GM21619 (cell line): ENCODE measurements at regions not wholly inside any gene's neighbourhood (a gene's known extent, or its start where the extent isn't known, plus 50 kb on each side); places are given as distances from the start of the nearest gene placed in this dataset.

Experiments used
- ATAC-seq: cut with Tn5 transposase; IDR thresholded peaks from one replicate; pipeline ENCODE4 v1.9.1; 2021; ENCODE audit not compliant: unreplicated experiment

DNA sequence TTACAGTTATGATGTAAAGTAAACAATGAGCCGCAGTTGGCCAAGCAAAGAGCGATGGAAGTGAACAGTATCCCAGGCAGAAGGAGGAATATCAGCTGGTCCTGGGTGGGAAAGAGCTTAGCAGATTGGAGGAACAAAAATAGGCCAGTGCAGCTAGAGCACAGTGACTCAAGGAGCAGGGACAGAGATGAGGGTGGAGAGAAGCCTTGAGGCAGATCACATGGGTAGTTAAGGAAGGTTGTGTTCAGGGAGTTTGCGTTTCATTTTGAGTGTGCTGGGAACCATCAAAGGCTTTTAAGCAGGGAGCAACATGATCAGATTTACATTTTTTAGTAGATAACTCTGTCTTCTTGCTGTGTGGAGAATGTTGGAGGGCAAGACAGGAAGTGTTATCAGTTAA lies 113.6 kb downstream of the OAT start:
- ATAC-seq: no peak

GRCh38 chr10:124303662-124304418 lies 114.9 kb downstream of the OAT start:
- no peak for ATAC-seq

- no peak for ATAC-seq
Measured at GRCh38 chr10:124302951-124303505, 115.7 kb downstream of the OAT start.

- no peak for ATAC-seq
Measured at GRCh38 chr10:124301736-124302135, 117.0 kb downstream of the OAT start.

GRCh38 chr10:124300735-124301134 lies 118.0 kb downstream of the OAT start:
- ATAC-seq: no peak

- ATAC-seq: no peak
Measured at GRCh38 chr10:124300224-124300623, 118.5 kb downstream of the OAT start.

- ATAC-seq: no peak
Measured at GRCh38 chr10:124299696-124300095, 119.0 kb downstream of the OAT start.

DNA sequence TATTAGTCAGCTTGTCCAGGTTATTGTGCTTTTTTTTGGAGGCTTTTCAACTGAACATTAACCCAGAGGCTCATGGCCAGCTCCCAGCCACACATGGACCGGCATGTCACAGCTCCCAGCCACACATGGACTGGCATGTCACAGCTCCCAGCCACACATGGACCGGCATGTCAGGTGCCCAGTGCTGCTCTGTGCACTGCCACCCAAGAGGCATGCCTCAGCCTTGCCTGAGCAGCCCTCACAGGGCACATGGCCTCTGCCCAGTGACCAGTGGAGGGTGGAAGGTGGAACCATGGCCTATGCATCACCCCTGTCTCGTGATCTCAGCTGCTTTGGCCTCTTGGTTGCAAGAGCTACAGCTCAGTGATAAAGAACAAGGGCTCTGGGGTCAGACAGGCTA lies 119.8 kb downstream of the OAT start:
- no peak for ATAC-seq

- ATAC-seq: no peak
Measured at GRCh38 chr10:124296813-124297788, 121.6 kb downstream of the OAT start.

DNA sequence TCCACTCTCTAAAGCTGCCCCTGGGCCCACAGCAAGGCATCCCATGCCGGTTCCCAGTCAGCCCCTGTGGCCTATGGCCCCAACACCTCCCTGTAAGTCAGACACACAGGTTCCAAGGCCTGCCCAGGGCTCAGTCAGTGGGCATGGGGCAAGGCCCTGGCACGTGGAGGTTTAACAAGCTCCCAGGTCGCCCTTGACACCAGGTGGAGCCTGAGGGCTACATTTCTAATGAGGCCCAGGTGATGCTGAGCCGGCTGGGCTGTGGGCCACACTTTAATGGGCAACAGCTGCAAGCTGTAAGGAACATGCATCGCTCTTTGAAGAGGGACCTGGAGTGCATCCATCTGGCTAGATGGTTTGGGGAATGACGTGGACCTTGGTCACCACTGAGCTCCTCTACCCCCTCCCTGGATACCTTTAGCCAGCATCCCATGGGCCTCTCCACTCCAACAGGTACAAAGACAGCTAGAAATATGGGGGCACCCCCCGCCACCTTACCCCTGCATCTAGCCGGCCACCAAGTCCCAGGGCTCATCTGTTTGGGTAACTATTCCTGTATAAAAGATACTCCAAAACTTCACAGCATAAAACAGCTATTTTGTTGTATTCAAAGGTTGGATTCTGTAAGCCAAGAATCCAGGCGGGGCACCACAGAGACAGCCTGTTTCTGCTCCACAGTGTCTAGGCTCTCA lies 122.5 kb downstream of the OAT start:
- no peak for ATAC-seq

GRCh38 chr10:124294811-124295770 lies 123.6 kb downstream of the OAT start:
- no peak for ATAC-seq

GRCh38 chr10:124293616-124294449 lies 124.9 kb downstream of the OAT start:
- no peak for ATAC-seq

DNA sequence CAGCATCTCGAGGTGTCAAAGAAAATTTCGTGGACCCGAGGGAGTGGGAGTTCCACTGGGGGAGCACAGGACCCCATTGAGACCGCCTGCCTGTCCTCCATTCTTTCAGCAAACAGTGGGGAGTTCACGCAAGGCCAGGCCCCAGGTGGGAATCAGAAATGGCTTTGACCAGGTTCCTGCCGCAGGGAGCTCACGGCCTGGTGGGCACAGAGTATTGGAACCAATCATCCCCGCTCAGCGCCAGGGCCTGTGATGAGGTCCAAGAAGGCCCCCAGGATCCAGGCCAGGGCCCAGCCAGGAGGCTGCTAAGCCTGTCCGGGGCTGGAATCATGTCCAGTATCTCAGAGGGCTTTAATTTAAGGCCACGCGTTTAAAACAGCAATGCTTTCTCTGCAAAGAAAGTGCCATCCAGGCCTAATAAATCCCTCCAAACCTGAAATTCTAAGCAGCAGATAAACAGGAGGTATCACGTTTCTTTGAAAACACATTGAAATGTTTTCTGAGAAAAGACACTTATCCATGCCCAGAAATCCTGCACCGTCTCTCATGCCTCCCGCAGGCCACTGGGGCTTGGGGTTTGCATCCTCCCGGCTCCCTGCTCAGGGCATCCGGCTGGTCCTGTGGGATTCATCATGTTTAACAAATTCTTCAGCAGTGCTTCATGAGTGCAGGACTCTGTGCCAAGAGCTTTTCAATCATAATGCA lies 125.7 kb downstream of the OAT start:
- no peak for ATAC-seq

DNA sequence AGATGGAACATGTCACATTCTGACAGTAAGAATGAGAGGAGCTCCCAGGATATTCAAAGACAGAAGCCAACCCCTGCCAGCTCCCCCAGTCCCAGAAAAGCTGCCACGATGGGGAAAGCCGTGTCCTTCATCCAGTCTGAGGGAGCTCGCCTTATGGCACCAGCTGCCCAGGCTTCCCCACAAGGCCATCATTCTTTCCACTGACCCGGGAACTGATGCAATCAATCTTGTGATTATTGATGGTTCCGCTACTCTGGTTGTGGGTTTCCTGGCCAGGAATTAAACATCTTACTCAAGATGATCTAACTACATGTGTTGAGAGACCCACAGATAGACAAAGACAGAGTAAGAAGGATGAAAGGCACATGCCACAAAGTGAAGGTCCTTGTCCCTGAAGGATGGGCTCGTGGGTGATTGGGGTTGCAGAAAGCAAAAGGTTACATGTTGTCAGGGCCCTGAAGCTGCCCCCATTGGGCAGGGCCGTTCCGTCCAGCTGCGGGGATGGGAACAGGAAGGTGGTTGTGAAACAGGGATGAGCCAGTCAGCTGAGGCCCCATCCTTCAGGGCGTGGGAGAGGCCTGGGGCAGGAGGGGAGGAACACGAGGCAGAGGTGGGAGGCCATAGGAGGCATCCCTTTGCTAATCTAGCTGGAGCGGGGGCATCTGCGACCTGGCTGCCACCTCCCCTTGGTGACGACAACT lies 127.6 kb downstream of the OAT start:
- ATAC-seq: no peak

DNA sequence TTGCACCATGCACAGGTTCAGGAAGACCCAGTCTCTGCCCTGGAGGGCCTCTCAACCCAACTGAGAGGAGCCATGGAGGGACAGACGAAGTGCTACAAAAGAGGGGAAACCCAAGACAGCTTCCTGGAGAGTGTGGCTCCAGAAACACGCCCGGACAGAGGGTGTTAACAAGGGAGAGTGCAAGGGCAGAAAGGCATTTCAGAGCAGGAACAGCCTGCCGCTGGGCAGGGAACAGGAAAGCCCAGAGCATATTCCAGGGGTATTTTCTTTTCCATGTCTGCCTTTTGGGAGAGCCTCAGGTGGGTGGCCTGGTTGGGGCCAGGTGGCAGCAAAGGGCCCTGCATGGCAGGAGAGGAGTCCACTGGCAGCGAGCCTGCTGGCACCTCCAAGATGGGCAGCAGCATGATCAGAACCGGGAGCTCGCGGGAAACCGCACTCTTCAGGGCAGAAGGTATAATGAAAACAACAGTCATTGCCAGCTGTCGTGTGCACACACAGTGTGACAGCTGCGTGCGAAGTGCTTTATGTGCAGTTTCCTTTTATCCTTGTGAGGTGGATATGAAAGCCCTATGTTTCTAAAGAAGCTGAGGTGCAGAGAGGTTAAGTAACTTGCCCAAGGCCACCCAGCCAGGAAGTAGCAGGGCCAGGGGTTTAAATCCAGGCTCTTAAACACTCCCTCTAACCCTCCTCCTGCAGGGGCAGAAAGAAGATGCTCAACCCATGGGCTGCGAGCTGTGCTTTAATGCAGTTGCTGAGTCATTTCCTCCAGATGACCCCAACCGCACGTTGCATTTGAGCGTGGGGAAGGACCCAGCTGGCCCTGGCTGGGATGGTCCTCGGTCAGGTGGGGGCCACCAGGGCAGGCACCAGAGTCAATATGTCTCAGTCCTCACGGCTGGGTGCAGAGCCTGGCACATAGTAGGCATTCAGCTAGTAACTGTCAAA lies 128.6 kb downstream of the OAT start:
- ATAC-seq: peak; percentile 40

DNA sequence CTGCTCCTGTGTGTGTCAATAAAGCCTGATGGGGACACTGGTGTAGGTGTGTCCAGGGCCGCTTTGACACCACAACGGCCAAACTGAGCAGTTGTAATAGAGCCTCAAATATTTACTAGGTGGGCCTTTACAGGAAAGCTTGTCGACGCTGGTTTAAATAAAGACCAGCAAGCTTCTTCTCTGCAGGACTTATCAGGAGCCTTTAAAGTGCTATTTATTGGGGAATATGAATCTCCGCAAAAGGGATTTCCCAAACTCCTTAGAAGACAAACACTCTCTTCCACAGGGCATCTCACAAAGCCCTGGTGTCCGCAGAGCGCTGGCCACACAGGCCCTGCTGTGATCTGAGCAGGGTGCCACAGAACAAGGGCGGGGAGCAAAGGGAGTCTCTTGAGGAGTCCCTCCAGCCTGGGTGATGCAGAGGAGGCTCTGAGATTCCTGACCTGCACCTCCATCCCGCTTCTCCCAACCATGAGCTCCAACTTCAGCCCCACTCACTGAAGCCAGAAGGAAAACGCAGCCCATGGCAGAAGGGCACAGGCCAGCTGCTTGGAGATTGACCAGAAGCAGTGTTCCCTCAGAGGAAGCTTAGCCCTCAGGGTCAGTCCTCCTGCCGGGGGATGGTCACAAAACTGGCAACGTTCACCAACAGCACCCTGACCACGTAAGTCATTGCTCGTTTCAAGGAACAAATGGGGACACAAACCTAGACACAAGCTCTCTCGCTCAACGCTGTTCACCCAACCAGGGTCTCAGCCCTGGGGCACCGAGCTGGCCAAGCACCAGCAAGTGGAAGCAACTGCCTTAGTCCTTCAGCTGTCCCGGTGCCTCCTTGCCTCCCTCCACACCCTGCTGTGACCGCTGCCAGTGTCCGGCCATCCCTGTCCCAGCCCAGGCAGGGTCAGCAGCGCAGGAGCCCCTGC lies 129.5 kb downstream of the OAT start:
- ATAC-seq: no peak
